GM18951 (cell line): ENCODE measurements at regions not wholly inside any gene's neighbourhood (a gene's known extent, or its start where the extent isn't known, plus 50 kb on each side); places are given as distances from the start of the nearest gene placed in this dataset.

Experiments
- POLR2A ChIP-seq: IDR thresholded peaks from 4 replicates; pipeline ENCODE4 v1.6.1; 2011; ENCODE audit warnings: mild to moderate bottlenecking; ENCODE audit not compliant: insufficient read length, insufficient read depth; ENCODE audit errors: extremely low read depth
- in situ Hi-C: fragments of 300-500 bp; cut with MboI; formaldehyde crosslinking; loops from one replicate; pipeline ENCODE4 v1.12.0; 2022; ENCODE audit warnings: low sequenced_read_pairs, mixed read lengths, inconsistent platforms; ENCODE audit not compliant: unreplicated experiment

DNA sequence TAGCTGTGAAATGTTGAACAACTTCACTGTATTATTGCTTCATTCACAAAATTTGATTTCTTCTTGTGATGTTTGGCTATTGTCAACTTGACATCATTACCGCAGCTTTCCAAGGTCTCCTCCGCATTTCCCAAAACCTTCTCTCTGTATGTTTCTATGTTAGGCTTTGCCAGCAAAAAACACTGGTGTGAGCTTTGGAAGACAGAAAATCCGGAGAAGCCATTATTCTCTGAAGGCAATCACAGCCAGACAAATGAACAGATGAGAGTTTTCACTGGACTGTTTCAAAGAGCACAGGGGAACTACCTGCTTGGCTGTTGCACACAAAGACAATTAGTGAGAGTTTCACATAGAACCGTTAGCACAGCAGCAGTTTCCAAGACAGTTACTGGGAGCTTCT, 609.6 kb downstream of the BRINP3 start:
- in situ Hi-C loops = no loop called here
- no peak for TF ChIP-seq POLR2A

DNA sequence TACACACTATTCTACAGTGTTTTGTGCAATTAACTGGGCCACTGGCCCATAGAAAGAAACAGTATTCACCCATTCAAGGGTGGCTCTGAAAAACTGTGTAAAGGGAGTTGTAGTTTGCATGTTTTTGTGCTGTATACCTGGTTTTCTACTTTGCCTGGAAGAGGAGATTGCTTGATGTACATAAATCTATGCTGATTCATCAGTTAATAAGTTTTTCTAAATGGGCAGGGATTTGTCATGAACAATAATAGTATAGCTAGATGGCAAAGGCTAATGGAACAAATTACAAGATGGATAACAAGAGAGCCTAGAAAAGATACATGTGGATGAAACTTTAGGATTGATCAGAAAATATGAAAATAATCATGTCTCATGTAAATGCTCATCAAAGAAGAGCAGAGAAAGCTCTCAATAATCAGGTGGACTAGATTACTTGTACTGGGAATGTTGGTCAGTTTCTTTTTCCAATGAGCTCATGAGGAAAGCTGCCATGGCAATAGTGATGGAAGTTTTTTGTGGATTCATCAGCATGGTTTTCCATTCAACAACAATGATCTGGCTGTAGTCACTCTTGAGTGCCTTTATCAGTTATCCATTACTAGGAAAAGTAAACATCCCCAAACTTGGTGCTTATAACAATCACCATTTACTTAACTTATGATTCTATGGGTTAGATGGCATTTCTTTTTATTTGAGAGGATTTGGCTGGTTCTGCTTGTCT, 602.8 kb downstream of the BRINP3 start:
- in situ Hi-C loops = no loop called here
- no peak for TF ChIP-seq POLR2A

DNA sequence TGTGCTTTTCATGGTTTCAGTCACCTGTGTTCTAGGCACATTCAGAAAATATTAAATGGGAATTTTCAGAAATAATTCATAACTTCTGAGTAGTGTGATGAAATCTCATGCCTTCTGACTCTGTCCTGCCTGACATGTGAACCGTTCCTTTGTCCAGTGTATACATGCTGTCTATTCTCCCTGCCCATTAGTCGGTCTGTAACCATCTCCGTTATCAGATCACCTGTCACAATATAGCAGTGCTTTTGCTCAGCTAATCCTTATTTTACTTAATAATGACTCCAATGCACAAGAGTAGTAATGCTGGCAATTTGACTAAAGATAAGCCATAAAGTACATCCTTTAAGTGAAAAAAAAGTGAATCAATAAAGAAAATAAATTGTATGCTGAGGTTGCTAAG, 597.5 kb downstream of the BRINP3 start:
- in situ Hi-C loops = no loop called here
- TF ChIP-seq POLR2A = no peak

DNA sequence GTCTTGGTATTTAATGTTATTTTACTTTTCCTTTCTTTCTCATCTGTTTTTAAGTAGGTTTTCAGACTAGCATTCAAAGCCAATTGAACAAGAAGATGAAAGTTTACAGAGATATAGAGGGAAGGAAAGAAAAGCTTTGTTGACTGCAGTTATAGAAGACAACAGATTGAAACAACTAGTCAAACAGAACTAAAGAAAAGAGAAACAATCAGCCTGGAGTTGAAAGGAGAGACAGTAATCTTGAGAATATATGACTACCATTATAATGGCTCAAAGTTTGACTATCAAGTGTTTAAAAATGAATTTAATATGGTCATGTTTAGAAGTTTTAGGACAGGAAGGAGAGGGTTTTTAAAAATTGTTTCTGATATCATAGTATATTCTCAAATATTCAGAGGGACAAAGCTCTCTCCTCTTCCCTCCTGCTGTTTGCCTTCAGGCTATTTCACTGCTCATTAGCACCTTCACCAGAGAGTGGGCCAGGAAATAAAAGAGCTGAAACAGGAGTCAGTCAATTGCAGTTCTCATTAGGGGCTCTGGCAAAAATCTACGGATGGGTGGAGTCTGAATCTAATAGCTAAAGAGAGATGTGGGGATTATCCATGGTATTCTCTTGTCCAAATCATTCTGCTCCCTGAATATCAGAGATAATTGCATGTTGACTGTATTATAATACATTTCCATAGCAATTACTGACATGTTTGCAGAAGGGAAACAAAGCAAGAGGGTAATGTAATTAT, 577.8 kb downstream of the BRINP3 start:
- TF ChIP-seq POLR2A = no peak
- in situ Hi-C loops = no loop called here

DNA sequence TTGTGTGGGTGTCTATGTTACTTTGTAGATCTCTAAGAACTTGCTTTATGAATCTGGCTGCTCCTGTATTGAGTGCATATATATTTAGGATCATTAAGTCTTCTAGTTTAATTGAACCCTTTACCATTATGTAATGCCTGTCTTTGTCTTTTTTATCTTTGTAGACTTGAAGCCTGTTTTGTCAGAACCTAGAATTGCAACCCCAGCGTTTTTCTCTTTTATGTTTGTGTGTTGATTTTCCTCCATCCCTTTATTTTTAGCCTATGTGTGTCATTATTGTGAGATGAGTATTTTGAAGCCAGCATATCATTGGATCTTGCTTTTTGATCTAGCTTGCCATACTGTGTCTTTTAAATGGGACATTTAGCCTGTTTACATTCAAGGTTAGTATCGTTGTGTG, 573.2 kb downstream of the BRINP3 start:
- in situ Hi-C loops = no loop called here
- TF ChIP-seq POLR2A = no peak

DNA sequence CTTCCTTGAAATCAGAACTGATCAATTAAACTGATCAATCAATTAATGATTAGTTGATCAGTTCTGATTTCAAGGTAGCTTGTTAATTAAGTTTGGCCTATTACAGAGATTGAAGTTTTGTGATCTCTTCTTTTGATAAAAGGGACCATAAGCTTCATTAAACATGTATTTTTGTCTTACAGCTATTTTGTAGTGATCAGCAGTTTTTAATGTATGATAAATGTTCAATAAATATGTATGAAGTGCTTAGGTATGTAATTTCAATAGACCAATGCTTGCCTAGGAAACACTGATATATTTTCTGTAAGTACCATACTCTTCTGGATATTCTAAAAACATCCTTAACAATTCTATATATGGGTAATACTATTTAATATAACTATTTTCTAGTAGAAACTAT, 569.6 kb downstream of the BRINP3 start:
- TF ChIP-seq POLR2A = no peak
- in situ Hi-C loops = no loop called here

DNA sequence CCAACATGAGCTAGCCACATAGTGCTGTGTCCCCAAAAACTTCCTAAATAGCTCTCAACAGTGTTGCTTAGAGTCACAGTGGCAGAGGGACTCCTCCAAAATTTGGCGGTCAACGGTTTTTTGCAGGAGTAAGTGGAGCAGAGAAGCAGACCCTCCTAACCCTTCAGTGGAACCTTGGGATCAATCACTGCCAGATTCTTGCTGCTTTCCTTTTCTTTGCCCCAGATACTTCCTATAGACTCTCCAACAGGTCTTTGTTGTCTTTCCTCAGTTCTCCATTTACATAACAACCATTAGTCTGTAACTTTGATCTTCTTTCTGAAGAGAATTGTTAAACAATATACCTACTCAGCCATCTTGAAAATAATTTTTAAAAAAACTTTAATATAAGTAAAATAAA, 556.1 kb downstream of the BRINP3 start:
- no peak for TF ChIP-seq POLR2A
- in situ Hi-C loops = no loop called here

DNA sequence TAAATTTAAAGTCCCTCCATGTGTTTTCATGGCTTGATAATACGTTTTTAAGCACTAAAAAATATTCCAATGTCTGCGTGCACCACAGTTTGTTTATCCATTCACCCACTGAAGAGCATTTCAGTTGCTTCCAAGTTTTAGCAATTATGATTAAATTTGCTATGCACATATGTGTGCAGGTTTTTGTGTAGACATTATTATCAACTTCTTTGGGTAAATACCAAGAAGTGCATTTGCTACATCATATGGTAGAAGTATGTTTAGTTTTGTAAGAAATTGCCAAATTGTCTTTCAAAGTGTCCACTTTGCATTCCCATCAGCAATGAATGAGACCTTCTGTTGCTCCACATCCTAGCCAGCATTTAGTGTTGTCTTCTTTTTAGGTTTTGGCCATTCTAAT, 550.0 kb downstream of the BRINP3 start:
- in situ Hi-C loops = no loop called here

DNA sequence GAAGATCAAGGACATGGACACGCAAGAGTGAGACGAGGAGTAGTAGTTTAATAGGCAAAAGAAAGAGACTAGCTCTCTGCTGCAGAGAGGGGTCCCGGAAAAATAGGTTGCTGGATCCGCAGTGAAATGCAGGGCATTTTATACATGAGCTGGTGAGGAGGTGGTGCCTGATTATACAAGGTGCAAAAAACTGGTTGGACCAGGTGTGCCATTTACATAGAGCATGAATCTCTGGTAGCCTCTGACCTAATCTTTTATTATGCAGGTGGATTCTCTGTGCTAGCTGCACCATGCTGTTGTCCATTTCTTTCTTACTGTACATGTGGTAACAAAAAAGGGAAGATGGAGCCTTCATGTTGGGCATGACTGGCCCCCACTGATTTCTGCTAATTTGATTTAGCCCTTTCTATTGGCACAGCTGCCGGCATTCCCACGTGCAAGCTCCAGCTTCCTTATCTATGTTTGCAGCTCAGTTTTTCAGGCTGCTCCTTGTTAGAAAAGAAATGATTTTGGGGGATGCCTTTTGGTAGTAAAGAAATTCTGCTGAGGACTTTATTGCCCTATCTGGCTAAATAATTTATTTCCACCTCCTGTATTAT, 548.1 kb downstream of the BRINP3 start:
- in situ Hi-C loops = no loop called here
- no peak for TF ChIP-seq POLR2A

More for the DNA sequence above, 550.0 kb downstream of the BRINP3 start:
- TF ChIP-seq POLR2A = no peak

DNA sequence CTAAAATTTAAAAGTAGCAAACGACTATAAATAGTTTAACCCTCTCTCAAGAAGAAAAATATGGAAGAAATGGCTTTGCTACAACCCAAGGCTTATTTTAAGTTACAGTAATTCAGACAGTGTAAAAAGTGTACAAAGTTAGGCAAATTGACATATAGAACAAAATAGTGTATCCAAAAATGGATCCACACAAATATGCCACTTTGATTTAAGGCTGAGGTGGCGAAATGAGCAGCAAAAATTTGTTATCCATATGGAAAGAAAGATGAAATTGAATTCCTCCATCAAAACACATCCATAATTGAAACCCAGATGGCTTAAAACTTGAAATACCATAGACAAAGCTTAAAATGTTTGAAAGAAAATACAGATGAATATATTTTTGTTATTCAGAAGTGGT, 540.8 kb downstream of the BRINP3 start:
- in situ Hi-C loops = no loop called here
- no peak for TF ChIP-seq POLR2A

DNA sequence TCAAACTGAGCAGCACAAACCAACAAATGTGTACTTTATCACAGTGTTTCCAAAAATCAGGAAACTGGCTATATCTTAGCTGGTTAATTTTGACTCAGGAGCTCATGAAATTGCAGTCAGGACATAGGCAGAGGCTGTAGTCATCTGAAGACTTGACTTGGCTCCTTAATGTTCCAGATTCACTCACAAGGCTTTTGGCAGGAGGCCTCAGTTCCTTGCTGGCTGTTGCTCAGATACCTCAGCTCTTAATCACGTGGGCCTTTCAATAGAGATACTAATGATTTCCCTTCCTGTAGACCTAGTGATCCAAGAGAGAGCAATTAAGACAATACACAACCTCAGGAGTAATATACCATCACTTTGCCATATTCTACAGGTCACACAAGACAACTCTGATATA, 537.7 kb downstream of the BRINP3 start:
- no peak for TF ChIP-seq POLR2A
- in situ Hi-C loops = no loop called here

DNA sequence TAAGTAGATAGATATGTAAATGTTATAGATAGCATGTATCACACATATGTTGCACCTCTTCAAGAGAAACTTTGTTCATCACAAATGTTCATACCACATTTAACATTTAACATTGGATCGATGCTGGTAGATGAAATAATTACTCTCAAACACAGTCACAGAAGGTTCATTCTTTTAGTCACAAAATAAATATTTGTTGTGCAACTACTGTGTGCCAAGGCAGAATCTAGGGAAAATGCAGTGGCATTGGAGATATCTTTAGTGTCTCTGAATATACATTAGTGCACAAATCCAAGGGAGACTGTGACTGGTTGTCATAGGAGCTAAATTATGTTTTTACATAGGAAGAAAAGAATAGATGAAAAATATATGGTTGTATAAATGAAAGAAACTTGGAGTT, 535.7 kb downstream of the BRINP3 start:
- in situ Hi-C loops = no loop called here

DNA sequence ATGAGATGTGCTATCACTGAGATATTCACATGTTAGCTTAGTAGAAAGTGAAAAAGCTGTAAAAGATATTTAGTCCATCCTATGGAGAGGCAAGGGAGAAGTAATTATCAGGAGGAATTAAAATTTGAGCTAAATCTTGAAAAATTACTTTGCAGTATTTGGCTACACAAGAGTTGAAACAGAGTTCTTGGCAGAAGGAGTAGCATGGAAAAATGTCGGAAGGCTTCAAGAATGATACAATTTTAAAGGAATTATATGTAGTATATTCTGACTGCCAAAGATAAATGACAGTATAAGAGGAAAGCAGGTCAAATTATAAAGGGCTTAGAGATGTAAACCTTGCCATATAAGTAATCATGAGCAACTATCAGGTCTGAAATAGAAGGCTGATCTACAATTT, 518.9 kb downstream of the BRINP3 start:
- in situ Hi-C loops = no loop called here

More for the DNA sequence above, 535.7 kb downstream of the BRINP3 start:
- TF ChIP-seq POLR2A = no peak

DNA sequence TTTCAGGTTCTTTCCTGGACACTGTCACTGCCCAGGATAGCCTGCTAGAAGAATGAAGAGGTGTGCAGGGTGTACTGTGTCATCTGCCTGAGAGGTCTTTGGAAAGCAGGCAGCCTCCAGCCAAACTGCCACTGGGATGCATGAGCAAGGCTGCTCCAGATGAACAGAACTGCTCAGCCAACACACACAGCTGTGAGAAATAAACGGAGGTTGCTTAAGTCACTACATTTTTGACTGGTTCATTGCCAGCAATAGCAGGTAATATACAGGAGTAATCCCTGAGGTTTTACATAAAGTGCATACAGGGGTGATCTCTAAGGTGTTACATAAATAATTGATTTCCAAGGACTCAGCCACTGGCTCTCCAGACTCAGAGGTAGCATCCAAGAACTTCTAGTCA, 516.9 kb downstream of the BRINP3 start:
- in situ Hi-C loops = no loop called here
- TF ChIP-seq POLR2A = no peak

More for the DNA sequence above, 518.9 kb downstream of the BRINP3 start:
- no peak for TF ChIP-seq POLR2A

DNA sequence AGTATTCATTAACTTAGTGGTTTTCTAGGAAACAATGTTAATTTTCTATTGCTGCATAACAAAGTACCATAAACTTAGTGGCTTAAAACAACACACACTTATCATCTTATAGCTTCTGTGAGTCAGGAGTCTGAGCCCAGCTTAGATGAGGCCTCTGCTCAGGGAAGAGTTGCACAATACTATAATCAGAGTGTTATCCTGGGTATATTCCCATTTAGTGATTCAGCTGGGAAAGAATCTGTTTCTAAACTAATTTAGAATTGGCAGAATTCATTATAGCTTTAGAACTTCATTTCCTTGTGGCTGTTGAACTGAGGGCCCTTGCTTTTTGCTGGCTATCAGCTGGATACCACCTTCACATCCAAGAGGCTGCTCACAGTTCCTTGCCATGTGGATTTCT, 515.5 kb downstream of the BRINP3 start:
- in situ Hi-C loops = no loop called here
- TF ChIP-seq POLR2A = no peak
